CD4-positive, alpha-beta T cell treated with Interleukin-17A for 1 hour (primary cell): ENCODE measurements at regions not wholly inside any gene's neighbourhood (a gene's known extent, or its start where the extent isn't known, plus 50 kb on each side); places are given as distances from the start of the nearest gene placed in this dataset.

Experiments
- DNase-seq: peaks from one replicate; pipeline ENCODE4 v3.0.0-alpha.2; 2020

DNA sequence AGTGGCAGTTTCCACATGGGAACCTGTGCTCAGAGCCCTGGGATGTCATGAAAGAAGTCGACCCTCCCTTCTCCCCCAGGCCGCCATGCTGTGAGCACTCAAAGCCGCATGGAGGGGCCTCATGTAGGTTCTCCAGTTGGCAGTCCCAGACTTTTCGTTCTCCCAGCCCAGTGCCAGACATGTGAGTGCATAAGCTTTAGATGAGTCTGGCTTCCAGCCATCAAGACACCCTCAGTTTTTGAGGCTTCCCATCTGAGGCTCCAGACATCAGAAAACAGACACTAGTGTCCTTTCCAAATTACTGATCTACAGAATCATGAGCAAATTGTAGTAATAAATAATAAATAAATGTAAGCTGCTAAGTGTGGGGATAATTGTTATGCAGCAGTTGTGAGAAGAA lies 136.5 kb upstream of the AGBL1 start:
- no peak for DNase-seq

DNA sequence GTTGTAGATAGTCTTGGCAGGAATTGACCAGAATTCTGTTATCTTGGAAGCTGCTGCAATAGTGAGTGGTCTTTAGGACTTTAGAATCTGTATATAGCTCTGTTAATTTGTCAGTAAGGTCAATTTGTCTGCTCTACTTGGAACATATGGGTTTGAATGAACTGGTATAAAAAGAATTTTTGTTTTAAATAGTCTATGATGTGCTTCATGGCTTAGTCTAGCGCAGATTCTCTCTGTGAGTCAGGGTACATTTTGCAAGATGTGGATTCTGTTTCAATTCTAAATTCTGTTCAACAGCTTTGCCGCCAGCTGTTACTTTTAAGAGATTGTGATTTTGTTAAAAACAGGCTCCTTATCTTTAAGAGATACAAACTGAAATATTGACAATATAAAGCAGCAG lies 135.9 kb upstream of the AGBL1 start:
- DNase-seq, result no peak

DNA sequence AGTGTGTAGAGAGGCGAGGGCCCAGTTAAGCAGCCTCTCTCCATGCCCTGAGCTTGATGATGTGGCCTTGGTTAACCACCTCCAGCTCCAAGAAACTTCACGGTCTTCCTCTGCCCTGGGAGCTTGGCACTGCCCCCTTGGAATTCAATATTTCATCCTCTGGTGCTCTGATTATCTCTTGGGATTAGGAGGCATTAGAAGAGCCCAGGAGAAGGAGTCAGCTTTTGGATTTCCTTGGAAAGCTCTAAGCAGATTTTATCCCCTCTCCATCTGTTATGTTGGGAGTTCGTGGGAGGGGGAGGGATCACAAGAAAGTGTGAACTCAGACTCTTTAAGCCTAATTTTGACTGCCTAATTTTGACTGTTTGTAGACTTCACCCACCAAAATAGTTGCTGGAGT lies 132.7 kb upstream of the AGBL1 start:
- no peak for DNase-seq

DNA sequence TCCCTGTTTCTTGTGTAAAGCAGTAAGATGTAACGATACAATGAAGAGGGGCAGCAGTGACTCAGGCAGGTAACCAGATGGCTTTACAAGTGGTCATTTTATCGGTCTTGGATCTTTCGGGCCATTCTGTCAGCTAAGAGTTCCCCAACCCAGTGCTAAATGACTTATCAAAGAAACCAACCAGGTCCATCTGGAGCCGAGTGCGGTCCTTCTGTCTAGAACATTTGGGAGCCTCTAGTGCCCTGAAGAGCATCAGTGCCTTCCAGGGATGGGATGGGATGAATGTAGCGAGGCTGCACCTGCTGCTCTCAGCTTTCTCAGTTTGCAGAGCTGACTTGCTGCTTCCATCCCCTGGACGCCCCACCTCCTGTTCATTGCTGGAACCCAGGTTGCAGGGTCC lies 131.7 kb upstream of the AGBL1 start:
- no peak for DNase-seq

DNA sequence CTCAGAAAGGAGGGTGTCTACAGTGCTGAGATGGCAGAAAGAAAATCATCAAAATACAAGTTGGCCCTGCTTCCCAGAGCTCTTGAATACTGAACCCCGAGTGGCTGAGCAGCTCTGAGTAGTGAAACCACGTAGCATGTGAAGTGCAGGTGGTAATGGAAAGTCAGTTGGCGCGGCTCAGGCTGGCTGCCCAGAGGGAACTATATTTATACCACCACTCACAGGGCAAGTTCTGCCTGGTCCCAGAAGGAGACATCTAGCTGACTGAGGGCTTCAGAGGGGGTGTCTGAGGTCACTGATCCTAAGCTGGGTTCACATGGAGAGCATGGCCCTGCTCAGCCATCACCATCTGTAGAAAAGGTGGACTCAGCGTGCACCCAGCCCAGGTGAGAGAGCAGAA lies 129.6 kb upstream of the AGBL1 start:
- DNase-seq, result no peak

DNA sequence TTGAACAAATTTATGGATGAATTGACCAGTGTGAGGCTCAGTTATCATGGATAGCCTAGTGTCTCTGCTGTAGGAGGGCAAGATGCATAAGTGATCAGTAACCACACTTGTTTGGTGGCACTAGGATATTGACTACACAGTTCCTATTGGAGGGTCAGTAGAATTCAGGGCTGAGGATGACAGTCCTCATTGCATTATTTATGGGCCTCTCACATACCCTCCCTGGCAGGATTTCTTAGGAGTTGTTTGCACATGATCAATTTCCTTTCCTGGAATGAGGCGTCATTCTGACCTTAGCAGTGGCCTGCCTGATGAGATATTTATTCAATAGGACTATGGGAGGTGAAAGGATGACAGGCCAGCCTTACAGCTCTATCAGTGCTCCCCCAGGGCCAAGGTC lies 125.1 kb upstream of the AGBL1 start:
- DNase-seq, result no peak

DNA sequence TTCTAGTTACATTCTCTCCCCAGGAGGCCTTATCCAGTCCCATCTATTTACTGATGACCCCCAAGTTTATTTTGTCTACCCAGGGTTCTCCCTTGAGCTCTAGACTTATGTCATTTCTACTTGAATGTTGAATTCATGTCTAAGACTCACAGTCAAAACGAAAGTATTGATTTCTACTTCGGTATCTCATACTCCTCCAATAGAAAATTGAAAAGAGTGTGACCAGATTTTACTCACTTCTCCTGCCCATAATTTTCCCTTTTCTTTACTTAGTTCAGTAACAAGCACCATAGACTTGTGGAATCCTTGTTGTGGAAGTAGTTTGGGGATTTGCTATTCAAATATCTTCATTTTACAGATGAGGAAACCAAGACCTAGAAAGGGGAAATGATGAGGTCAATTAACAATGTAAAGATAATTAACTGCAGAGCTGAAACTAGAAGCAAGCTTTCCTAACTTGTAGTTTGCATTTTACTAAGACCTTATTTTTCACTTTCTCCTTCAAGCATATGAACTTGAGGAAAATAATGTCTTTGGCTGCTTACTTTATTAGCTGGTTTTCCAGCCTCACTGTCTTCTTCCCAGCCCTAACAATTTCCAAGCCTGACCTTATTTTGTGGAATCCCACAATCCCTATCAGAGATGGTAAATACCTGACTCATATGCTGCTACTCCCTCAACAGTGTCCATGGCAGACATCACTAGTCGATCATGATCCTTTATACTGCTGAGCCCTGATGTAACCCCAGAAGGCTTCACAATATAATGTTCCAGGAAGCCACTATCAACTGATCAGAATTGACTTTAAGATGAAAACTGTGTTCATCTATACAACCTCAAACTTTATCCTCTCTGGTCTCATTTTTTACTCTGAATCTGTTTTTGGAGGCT lies 123.9 kb upstream of the AGBL1 start:
- DNase-seq, result no peak

DNA sequence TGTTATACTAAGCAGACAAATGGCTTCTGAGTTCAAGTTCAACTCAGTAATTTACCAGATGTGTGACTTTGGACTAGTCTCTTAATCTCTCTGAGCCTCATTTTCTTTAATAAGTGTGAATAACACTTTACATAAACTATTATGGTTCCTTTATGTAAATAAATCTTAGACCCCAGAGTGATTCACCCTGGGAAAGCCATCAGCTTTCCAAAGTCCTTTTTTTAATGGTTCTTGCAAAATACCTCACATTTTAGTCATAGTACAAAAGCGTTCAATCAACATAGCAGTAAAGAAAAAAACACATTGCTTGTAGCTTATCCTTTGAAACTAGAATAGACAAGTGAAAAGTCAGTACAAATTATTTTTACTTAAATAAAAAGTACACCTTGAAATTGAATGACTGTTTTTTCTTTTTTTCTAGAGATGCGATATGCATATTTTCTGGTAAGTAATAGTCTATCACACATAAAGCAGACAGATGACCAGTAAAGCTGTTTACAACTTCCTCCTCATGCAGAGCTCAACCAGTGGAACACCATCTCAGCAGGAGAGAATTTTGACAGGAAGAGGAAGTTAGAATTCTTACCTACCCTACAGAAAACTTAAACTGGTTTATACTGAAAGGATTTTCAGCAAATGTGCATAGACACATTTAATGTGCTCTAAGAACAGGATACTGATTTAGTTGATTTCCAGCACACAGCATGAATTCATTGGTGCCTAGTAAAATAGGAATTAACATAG lies 123.0 kb upstream of the AGBL1 start:
- no peak for DNase-seq

DNA sequence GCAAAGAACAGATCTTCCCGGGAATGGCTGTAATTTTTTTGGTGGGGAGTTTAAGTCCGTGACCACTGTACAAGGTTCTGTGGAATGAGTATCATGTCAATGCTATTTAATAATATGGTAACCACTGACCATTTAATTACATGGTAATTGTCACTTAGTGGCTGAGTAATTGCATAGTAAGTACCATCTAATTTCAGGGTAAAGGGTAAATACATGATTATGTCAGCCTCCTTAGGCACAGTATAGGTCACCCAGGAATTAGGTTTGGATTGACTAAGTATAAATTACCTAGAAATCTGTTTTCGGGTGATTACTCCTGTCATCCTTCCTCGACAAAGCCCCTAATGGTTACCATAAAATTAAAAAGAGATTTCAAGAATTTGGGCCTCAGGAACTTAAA lies 120.1 kb upstream of the AGBL1 start:
- no peak for DNase-seq

DNA sequence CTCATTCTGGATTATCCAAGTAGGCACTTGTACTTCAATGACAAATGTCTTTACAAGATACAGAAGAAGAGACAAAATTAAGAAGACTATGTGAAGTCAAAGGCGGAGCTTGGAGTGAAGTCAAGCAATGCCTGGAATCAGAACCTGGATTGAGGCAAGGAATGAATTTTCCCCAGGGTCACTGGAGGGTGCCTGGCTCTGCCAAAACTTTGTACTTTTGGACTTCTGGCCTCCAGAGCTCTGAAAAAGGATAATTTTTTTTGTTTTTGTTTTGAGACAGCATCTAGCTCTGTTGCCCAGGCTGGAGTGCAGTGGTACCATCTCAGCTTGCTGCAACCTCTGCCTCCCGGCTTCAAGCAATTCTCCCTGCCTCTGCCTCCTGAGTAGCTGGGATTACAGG lies 119.3 kb upstream of the AGBL1 start:
- no peak for DNase-seq

DNA sequence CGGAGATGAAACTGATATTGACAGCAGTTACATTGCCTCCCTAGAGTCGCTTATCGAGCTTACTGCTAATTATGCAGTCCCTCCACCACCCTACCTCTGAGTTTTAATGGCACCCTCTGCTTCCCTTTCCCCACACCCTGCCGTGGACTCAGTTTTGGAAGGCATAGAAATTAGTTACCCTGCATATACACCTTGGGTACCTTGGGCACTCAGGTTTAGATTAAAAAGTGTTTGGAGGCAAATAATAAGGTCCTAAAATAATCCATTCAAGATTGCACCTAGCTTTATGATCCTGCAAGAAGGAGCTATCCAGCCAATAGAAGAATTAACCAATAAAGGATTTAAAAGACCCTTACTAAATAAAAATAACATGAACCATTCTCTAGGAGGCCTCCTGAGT lies 117.8 kb upstream of the AGBL1 start:
- DNase-seq, result no peak

DNA sequence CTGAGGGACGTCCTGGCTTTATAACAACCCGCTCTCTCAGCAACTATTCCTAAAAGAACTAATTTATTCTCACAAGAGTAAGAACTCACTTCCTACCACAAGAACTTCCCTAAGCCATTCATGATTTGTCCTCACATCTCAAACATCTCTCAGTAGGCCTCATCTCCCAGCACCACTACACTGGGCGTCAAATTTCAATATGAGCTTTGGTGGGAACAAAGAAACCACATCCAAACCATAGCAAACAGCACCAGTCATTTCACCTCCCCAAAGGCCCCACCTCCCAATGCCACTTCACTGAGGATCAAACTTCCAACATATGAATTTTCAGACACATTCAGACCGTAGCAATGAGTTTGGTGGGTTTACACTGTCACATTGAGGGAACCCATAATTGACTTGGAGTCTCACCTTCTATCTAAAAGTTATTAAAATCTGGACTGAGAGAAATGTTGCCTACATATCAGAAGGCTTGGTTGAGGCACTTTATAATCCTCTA lies 116.4 kb upstream of the AGBL1 start:
- DNase-seq, result no peak

DNA sequence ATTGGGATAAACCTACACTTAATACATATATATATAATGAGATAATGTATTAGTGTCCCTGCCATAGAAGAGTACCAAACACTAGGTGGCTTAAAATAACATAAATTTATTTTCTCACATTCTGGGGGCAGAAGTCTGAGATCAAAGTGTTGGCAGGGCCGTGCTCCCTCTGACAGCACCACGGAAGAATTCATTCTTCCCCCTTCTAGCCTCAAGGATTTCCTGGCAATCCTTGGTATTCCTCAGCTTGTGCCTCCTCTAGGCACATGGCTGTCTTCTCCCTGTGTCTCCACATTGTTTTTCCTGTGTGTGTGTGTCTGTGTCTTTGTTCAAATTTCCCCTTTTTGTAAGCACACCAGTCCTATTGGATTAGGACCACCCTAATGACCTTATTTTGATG lies 115.2 kb upstream of the AGBL1 start:
- no peak for DNase-seq

DNA sequence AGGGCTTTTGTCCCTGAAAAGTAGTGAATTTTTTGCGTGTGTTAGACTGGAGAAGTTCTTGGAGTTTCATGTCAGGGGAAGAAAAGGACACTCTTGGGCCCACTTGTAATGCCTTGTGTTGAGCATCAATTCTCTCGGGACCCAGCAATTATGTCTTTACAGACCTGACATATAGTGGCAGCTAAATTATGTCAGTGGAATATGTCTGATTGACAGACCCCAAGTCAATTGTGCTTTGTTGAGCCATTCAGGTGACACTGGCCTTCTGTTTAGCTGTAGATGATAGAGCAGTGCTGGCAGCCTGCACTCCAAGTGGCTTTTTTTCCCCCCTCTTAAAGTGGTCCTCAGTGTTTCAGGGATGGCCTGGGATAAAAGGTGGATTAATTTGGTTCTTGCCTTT lies 112.1 kb upstream of the AGBL1 start:
- no peak for DNase-seq

DNA sequence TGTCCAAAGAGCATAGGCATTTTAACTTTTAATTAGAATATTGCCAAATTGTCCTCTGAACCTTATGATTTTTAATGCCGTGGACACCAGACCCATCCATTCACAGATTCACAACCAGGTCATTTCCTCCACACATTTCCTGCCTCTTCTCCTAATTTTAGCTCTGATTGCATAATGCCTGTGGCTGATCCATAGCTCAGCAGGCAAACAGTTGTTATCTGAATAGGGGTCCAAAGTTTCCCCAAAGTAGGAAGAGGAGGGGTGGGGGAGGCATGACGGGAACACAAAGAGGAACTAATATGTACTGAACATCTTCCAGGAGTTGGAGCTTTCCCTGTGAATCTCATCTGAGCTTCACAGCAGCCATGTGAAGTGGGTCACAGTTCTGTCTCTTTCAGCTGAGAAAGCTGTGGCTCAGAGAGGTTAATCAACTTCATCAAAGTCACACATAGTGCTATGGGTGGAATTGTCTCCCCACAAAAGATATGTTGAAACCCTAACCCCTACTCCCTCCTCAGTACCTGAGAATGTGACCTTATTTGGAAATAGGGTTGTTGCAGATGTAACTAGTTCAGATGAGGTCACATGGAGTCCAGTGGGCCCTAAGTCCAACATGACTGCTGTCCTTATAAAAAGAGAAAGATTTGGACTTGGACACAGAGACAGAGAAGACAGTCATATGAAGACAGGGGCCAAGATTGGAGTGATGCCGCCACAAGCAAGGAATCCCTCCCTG lies 106.7 kb upstream of the AGBL1 start:
- no peak for DNase-seq

DNA sequence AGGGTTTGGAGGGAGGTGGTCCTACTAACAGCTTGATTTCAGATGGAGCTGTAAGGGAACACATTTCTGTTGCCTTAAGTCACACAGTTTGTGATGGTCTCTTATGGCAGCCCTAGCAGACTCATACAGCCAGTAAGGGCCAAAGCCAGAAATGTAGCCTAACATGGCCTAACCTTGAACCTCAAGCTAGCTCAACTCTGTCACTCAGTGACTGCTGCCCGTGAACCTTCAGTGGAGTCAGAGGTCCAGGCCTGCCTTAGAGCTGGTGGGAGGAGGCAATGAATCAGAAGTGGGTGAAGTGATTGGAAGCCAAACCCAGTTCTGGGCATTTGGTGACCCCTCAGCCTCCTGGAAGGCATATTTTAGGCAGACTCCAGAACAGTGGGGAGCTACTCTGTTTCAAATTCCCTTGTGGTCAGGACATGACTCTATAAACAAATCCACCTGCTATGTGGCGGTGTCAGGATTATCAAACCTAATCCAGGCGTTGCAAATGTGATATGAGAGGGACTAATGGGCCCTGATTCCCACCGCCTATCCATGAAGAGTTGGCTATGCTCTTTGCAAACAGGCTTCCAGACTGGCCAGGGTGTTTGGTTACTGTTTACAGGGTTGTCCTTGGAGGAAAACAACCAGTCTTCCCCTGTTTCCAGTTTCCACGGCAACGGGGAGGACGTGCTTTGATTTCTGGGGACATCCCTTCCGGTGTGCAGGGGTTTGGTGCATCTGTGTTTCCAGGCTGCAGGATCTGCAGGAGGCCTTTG lies 105.9 kb upstream of the AGBL1 start:
- DNase-seq, result no peak

DNA sequence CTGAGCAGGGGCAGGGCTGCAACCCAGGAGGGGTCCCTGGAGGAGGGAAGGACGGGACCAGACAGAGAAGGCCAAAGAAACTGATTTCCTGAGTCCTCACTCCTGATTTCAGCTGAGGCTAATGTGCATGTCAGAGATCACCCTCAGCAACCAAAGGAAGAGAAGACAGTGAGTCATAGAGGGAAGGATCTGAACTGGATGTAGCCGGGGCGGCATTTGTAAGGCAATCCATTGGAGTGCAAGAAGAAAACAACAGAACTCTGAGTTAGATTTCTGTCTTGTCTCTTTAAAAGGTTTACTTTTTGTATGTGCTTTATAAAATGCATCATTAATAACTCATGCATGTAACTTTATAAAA lies 105.3 kb upstream of the AGBL1 start:
- DNase-seq, result no peak

DNA sequence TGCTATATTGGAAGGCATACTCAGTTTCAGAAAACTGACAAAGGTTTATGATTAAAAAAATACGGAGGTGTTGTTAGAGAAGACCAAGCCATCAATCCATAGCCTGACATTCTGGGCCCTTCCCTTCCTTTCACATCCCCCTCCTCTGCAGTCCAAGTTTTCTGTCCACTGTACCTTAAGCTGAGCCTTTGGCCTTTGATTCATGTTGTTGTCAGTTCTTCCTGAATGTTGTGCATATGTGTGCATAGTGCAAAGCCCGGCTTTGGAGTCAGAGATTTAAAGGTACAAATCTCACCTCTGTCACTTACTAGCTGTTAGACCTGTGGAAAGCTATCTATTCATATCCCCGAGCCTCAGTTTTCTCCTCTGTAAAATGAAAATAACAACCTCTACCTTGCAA lies 104.9 kb upstream of the AGBL1 start:
- DNase-seq, result no peak

DNA sequence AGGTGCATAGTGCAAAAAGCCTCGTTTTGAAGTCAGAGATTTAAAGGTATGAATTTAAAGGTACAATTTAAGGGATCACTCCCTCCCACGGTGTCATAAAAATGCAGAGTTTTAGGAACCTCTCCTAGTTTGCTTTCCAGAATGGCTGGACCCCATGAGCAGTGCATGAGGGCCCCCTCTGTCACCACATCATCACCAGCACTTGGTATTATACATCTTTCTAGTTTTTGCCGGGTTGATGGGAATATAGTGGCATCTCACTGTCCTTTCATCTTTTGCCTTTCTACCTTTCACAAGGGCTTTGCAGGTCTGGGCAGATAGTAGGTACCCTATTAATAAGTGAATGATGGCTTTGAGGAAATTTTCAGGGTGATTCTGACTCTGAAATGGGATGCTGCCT lies 103.6 kb upstream of the AGBL1 start:
- no peak for DNase-seq

DNA sequence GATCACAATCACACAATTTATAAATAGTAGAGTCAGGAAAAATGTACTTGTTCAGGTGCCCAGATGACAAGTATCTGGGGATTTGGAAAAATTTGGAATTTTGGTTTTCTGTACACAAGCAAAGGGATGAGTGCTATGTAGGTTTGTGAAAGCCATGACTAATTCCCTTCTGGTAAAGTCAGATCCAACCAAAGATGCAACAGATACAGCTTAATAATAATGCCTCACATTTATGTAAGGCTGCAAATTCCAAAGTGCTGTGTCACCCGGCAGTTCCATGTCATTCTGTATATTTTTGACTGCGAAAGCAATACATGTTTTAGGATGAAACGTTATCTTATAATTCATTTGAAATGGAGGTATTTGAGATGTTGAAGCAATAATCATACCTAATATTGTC lies 102.7 kb upstream of the AGBL1 start:
- DNase-seq, result no peak

DNA sequence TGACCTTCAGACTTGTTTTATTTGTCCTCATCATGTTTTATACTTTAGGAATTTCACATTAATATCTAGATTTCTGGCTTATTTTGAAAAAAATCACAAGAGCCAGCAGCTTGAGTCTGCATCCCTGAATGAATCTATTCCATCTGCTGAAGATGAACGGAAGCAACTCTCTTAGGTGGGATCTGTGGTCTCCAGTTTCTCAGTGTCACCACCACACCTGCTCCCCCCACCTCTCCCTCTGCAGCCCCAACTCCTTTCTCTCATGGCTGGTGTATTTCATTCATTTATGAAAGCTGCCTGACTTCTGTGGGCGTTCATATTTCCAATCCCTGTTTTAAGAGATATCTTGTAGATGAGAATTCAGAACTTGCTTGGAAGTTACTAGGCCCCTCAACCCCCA lies 102.1 kb upstream of the AGBL1 start:
- DNase-seq, result no peak

DNA sequence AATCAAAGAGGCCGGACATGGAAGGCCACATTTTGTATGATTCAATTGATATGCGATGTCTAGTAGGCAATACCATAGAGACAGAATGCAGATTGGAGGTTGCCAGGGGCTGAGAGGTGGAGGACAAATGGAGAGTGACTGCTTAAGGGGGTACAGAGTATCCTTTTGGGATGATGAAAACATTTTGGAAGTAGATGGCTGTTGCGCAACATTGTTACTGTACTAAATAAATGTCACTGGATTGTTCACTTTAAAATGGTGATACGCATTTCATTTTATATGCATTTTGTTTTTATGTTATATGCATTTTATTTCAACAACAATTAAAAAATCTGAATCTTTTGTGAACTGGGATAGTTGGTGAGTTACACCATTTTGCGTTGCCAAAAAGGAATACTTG lies 99.7 kb upstream of the AGBL1 start:
- no peak for DNase-seq

DNA sequence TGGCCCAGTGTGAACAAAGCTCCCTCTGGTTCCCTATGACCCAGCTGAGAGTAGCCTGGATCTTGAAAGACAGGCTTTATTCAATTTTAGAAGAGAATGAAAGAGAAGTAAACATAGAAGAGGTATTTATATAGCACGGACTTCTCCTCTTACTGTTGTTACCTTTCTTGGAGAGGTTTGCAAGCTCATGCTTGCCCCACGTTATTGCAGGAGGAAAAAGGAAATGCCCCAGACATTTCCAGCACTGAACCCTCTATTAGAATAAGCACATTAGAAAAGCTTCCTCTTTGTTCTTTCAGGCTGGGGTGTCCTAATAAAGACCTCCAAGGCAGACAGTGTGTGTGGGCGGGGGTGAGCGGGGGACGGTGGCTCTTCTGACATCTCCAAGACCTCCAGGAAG lies 98.7 kb upstream of the AGBL1 start:
- no peak for DNase-seq
